Fibroblast of skin of back (primary cell): ENCODE measurements at regions not wholly inside any gene's neighbourhood (a gene's known extent, or its start where the extent isn't known, plus 50 kb on each side); places are given as distances from the start of the nearest gene placed in this dataset.
"Not testable (repeated sequence)": the region's sequence is repeated elsewhere in the genome, so short reads cannot be mapped to it uniquely, and the experiment has no call there.

Experiments
- DNase-seq: peaks from one replicate; pipeline ENCODE4 v3.0.0-alpha.2; 2013

GRCh38 chr14:25699981-25700380, 650.0 kb upstream of the STXBP6 start:
- DNase-seq = no peak

- DNase-seq = no peak
Observed at GRCh38 chr14:25698111-25698510, 648.2 kb upstream of the STXBP6 start.

GRCh38 chr14:25696176-25696575, 646.2 kb upstream of the STXBP6 start:
- no peak for DNase-seq

GRCh38 chr14:25685004-25685403, 635.1 kb upstream of the STXBP6 start:
- DNase-seq = no peak

- DNase-seq = no peak
Observed at GRCh38 chr14:25680934-25681333, 631.0 kb upstream of the STXBP6 start.

- not testable (repeated sequence) for DNase-seq
Observed at GRCh38 chr14:25680511-25680910, 630.6 kb upstream of the STXBP6 start.

- no peak for DNase-seq
Observed at GRCh38 chr14:25677111-25677510, 627.2 kb upstream of the STXBP6 start.

GRCh38 chr14:25667387-25667786, 617.4 kb upstream of the STXBP6 start:
- no peak for DNase-seq

GRCh38 chr14:25666877-25667276, 616.9 kb upstream of the STXBP6 start:
- no peak for DNase-seq

GRCh38 chr14:25658988-25659387, 609.0 kb upstream of the STXBP6 start:
- no peak for DNase-seq

- no peak for DNase-seq
Observed at GRCh38 chr14:25630447-25630846, 580.5 kb upstream of the STXBP6 start.

GRCh38 chr14:25628978-25629377, 579.0 kb upstream of the STXBP6 start:
- DNase-seq = no peak

GRCh38 chr14:25628390-25628789, 578.4 kb upstream of the STXBP6 start:
- DNase-seq = no peak

- no peak for DNase-seq
Observed at GRCh38 chr14:25626986-25627385, 577.0 kb upstream of the STXBP6 start.

- no peak for DNase-seq
Observed at GRCh38 chr14:25622763-25623162, 572.8 kb upstream of the STXBP6 start.

- DNase-seq = no peak
Observed at GRCh38 chr14:25620515-25620914, 570.6 kb upstream of the STXBP6 start.

GRCh38 chr14:25615174-25615573, 565.2 kb upstream of the STXBP6 start:
- no peak for DNase-seq

- DNase-seq = no peak
Observed at GRCh38 chr14:25607192-25607591, 557.2 kb upstream of the STXBP6 start.

GRCh38 chr14:25602106-25602505, 552.2 kb upstream of the STXBP6 start:
- no peak for DNase-seq

- DNase-seq = no peak
Observed at GRCh38 chr14:25588751-25589150, 538.8 kb upstream of the STXBP6 start.

GRCh38 chr14:25574628-25575325, 524.8 kb upstream of the STXBP6 start:
- DNase-seq = no peak

GRCh38 chr14:25570483-25570882, 520.5 kb upstream of the STXBP6 start:
- no peak for DNase-seq

- DNase-seq = no peak
Observed at GRCh38 chr14:25557466-25557865, 507.5 kb upstream of the STXBP6 start.

GRCh38 chr14:25552826-25553225, 502.9 kb upstream of the STXBP6 start:
- DNase-seq = no peak

GRCh38 chr14:25551674-25552073, 501.7 kb upstream of the STXBP6 start:
- DNase-seq = no peak
